Mucosa of stomach (tissue), 1 donor: ENCODE measurements at regions not wholly inside any gene's neighbourhood (a gene's known extent, or its start where the extent isn't known, plus 50 kb on each side); places are given as distances from the start of the nearest gene placed in this dataset.
"Not testable (repeated sequence)": the region's sequence is repeated elsewhere in the genome, so short reads cannot be mapped to it uniquely, and the experiment has no call there.

Source experiments
- H3K27me3 ChIP-seq: one replicate; pipeline ENCODE4 v1.7.0; 2013; ENCODE audit warnings: mild to moderate bottlenecking, low read length; ENCODE audit not compliant: control insufficient read depth, insufficient read depth
- H3K36me3 ChIP-seq: one replicate; pipeline ENCODE4 v1.7.0; 2013; ENCODE audit warnings: low read length; ENCODE audit not compliant: control insufficient read depth, insufficient read depth
- H3K4me1 ChIP-seq: one replicate; pipeline ENCODE4 v1.7.0; 2013; ENCODE audit warnings: mild to moderate bottlenecking, low read length; ENCODE audit not compliant: control insufficient read depth, insufficient read depth
- H3K4me3 ChIP-seq: one replicate; pipeline ENCODE4 v1.7.0; 2013; ENCODE audit warnings: low read length
- H3K9ac ChIP-seq: one replicate; pipeline ENCODE4 v1.7.0; 2013; ENCODE audit warnings: mild to moderate bottlenecking, low read length, moderate library complexity
- H3K9me3 ChIP-seq: one replicate; pipeline ENCODE4 v1.7.0; 2013; ENCODE audit warnings: mild to moderate bottlenecking, low read length, moderate library complexity; ENCODE audit not compliant: control insufficient read depth
- donor health status: Pancreatic carcinoma.

DNA sequence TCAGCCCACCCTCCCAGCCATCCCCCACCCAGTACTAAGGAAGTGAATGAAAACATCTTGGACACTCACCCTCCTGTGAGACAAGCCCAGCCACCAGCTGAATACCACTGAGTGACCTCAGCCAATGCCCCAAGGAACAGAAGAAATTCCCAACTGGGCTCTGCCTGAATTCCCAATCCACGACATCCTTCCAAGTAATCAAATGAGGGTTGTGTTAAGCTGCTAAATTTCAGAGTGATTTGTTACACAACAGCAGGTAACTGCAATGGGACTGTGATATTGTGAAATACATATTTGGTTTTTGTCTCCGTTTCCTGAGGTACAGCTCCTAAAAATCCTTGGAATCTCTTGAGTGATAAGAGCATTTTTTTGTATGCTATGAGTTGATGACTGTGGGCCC lies 578.7 kb upstream of the CDH11 start:
- Histone ChIP-seq H3K9ac (no peak overlapping the region), H3K9me3 (no peaks in the 10 kb centered on the region)

DNA sequence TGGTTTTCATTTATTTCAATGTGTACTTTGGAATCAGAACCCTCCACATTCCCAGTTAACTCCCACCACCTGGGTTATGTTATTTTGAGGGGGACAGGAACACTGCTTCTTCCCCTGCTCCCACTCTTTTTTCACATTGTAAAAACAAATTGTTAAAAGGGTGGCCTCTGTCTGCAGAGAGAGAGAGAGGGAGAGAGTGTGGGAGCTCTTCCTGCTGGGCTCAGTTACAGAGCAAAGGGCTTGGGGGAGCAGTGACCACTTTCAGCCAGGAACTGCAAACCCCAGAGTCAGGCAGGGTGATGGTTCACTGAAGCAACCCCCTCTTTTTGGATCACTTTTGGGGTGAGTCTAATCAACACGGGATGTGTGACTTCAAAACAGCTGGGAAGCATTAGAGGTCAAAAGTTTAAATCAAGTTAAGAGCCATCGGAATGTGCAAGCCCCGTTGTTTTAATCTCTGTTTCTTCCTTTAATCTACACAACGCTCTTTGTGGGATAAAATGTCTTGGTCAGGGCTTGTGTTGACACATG lies 577.0 kb upstream of the CDH11 start:
- H3K36me3 ChIP-seq: no peaks in the 10 kb centered on the region
- H3K9me3 ChIP-seq: no peaks in the 10 kb centered on the region
- no peak overlapping the region for H3K4me3 ChIP-seq
- H3K4me1 ChIP-seq: no peaks in the 10 kb centered on the region
- no peaks in the 10 kb centered on the region for H3K27me3 ChIP-seq
- no peak overlapping the region for H3K9ac ChIP-seq

More for the DNA sequence above, 578.7 kb upstream of the CDH11 start:
- Histone ChIP-seq H3K4me3 (no peak overlapping the region), H3K27me3 (no peaks in the 10 kb centered on the region), H3K4me1 (no peaks in the 10 kb centered on the region), H3K36me3 (no peaks in the 10 kb centered on the region)

DNA sequence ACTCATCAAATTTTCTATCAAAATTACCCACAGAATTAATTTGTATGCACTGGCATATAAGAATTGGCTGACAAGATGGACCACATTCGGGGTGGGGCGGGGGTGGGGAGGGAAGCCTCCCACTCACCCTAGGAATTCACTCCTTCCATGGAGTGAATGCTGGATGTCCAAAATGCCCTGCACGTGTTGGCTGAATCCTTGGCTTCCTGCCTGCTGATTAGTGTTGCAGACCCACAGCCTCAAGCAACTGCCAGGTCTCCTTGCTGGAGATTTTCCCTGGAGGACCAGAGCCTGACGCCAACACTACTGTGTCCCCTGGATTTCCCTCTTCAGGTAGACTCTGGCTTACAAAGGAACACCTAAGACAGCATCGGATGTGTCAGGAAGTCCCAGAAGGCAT lies 575.7 kb upstream of the CDH11 start:
- H3K9ac ChIP-seq: no peak overlapping the region
- no peaks in the 10 kb centered on the region for H3K4me1 ChIP-seq
- H3K27me3 ChIP-seq: no peaks in the 10 kb centered on the region
- H3K9me3 ChIP-seq: no peaks in the 10 kb centered on the region
- H3K36me3 ChIP-seq: no peaks in the 10 kb centered on the region
- H3K4me3 ChIP-seq: no peak overlapping the region

DNA sequence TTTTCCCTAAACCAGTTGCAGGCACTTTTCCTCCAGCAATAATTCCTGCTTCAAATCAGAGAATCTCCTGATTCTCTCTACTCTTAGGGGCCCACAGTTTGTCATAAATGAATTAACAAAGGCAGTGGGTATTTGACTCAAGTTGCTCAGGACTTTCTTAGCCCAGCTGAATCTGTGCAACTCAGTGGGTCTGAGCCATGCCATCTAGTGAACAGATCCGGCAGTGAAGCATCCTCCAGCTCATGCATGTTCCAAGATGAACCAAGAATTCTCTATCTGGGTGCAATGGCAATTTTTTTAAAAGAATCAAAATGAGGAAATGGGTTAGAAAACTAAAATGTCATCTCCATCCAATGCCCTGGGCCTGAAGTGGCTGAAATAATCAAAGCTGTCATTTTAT lies 575.2 kb upstream of the CDH11 start:
- no peaks in the 10 kb centered on the region for H3K4me1 ChIP-seq
- H3K9me3 ChIP-seq: no peaks in the 10 kb centered on the region
- H3K4me3 ChIP-seq: no peak overlapping the region
- H3K9ac ChIP-seq: no peak overlapping the region
- no peaks in the 10 kb centered on the region for H3K27me3 ChIP-seq
- no peaks in the 10 kb centered on the region for H3K36me3 ChIP-seq

DNA sequence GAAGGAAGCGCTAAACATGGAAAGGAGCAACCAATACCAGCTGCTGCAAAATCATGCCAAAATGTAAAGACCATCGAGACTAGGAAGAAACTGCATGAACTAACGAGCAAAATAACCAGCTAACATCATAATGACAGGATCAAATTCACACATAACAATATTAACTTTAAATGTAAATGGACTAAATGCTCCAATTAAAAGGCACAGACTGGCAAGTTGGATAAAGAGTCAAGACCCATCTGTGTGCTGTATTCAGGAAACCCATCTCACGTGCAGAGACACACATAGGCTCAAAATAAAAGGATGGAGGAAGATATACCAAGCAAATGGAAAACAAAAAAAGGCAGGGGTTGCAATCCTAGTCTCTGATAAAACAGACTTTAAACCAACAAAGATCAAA lies 570.0 kb upstream of the CDH11 start:
- not testable (repeated sequence) for H3K4me1 ChIP-seq, H3K9me3 ChIP-seq, H3K27me3 ChIP-seq, H3K4me3 ChIP-seq, H3K9ac ChIP-seq, H3K36me3 ChIP-seq

DNA sequence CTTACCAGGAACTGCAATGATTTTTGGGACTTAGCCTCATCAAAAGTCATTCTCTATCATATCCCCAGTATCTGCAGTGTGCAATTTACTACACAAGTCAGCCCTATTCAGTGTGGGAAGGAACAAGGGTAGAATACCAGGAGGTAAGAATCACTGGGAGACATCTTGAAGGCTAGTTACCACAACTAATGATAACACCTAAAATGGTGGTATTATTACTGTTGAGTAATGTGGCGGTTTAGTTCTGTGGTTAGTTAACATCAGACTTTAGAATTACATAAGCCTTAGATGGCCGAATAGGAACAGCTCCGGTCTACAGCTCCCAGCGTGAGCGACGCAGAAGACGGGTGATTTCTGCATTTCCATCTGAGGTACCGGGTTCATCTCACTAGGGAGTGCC lies 567.9 kb upstream of the CDH11 start:
- Histone ChIP-seq H3K36me3 (no peaks in the 10 kb centered on the region), H3K9me3 (no peaks in the 10 kb centered on the region), H3K27me3 (no peaks in the 10 kb centered on the region), H3K4me1 (no peaks in the 10 kb centered on the region), H3K9ac (no peak overlapping the region), H3K4me3 (no peak overlapping the region)

DNA sequence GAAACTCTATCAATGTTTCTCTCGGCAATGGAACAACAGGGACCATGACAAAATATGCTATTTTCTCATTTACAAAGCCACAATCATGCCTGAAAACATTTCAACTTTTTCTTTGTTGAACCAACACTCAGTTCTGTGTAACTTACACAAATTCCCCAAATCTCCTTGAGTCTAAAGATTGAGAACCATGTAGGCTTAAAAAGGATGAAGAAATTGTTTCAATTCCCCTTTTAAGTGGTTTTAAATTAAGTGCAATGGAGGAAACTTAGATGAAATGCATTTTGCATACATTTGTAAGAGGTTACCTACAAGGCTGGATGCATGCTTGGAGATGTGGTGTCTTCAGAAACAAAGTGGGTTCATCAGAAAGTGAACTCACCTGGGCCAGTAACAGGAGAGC lies 566.4 kb upstream of the CDH11 start:
- no peaks in the 10 kb centered on the region for H3K4me1 ChIP-seq
- H3K9me3 ChIP-seq: no peaks in the 10 kb centered on the region
- H3K4me3 ChIP-seq: no peak overlapping the region
- H3K36me3 ChIP-seq: no peaks in the 10 kb centered on the region
- no peaks in the 10 kb centered on the region for H3K27me3 ChIP-seq
- no peak overlapping the region for H3K9ac ChIP-seq

DNA sequence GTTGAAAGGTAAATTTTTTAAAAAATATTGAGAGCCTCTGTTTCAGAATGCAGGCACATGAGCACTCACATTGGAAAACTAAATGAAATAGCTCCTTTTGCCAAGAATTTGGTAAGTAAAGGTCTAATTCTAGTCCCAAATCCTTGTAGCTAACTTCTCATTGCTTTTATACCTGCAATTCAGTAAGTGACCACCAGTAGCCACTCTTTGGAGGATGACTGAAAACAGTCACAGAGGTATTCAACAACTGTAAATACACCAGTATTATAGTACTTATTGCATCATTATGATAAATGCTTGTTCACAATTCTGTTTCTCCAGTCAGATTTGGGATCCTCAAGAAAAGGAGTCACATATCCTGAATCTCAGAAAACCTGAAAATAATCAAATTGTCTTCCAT lies 562.4 kb upstream of the CDH11 start:
- no peaks in the 10 kb centered on the region for H3K36me3 ChIP-seq
- H3K4me1 ChIP-seq: no peaks in the 10 kb centered on the region
- no peak overlapping the region for H3K4me3 ChIP-seq
- H3K9ac ChIP-seq: no peak overlapping the region
- no peaks in the 10 kb centered on the region for H3K27me3 ChIP-seq
- H3K9me3 ChIP-seq: no peaks in the 10 kb centered on the region

DNA sequence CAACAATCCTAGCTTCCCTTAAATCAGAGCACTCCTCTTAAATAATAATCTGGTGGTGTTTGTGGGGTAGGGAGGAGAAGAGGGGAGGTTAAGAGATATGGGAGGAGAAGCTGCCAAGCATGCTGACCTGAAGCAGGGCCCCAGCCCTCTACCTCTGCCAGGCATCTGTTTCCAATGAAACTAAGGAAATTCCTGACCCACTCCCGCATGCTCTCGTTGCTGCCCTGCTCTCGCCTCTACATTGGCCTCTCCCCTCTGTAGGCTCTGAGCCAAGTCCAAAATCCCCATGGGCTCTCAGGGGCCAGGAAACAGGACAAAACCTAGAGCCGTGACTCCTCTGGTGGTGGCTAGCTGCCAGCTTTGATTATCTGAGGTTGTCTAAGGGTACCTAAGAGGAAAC lies 559.5 kb upstream of the CDH11 start:
- no peaks in the 10 kb centered on the region for H3K36me3 ChIP-seq
- no peaks in the 10 kb centered on the region for H3K27me3 ChIP-seq
- no peak overlapping the region for H3K4me3 ChIP-seq
- no peaks in the 10 kb centered on the region for H3K9me3 ChIP-seq
- no peak overlapping the region for H3K9ac ChIP-seq
- H3K4me1 ChIP-seq: no peaks in the 10 kb centered on the region

DNA sequence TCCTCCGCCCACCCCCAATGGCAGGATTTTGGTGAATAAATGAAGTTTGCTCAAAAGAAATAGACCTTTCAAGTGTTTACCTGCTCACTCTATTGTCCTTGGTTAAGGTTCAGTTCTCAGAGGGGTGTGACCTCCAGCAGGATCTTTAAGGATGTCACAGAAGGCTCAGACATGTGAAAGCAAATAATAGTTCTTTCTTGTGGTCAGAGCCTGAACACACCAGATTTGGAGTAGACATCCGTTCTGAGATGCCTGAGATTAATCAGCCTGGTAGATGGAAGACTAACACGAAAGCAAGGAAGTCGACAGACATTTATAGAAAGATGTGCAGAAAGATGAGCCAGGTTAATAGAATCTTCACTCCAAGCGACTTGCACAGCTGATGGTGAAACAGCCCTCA lies 557.9 kb upstream of the CDH11 start:
- Histone ChIP-seq H3K9ac (no peak overlapping the region), H3K27me3 (no peaks in the 10 kb centered on the region), H3K9me3 (no peaks in the 10 kb centered on the region), H3K4me3 (no peak overlapping the region), H3K36me3 (no peaks in the 10 kb centered on the region), H3K4me1 (no peaks in the 10 kb centered on the region)

DNA sequence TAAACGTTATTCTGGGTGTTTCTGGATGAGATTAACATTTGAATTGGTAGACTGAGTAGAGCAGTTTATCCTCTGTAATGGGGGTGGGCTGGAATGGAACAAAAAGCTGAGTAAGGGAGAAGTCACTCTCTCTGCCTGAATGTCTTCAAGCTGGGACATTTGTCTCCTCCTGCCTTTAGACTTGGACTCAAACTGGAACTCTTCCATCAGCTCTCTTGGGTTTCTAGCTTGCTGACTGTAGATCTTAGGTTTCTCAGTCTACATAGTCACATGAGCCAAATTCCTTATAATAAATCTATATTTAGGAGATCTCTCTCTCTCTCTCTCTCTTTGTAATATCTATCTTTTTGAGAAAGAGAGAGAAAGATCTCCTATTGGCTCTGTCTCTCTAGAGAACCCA lies 553.3 kb upstream of the CDH11 start:
- no peaks in the 10 kb centered on the region for H3K27me3 ChIP-seq
- no peak overlapping the region for H3K9ac ChIP-seq
- no peaks in the 10 kb centered on the region for H3K36me3 ChIP-seq
- no peaks in the 10 kb centered on the region for H3K9me3 ChIP-seq
- H3K4me1 ChIP-seq: no peaks in the 10 kb centered on the region
- H3K4me3 ChIP-seq: no peak overlapping the region

DNA sequence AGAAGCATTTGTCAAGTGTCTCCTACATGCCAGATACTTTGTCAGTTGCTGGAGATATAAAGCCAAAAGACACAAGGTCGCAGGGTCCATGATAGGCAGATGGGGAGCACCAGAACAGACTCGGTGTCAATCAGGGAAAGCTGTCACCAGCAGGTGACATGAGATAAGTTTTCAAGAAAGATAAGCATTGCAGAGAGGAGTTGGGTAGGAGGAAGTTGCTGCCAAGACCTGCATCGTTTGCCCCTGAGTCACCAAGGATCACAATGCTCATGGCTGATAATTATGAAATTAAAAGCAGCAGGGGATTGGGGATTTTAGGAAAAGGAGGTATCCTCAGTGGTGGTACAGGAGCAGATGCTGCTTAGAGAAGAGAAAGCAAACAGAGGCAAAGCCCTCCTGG lies 551.1 kb upstream of the CDH11 start:
- Histone ChIP-seq H3K4me3 (no peak overlapping the region), H3K27me3 (no peaks in the 10 kb centered on the region), H3K9ac (no peak overlapping the region), H3K4me1 (no peaks in the 10 kb centered on the region), H3K9me3 (no peaks in the 10 kb centered on the region), H3K36me3 (no peaks in the 10 kb centered on the region)

DNA sequence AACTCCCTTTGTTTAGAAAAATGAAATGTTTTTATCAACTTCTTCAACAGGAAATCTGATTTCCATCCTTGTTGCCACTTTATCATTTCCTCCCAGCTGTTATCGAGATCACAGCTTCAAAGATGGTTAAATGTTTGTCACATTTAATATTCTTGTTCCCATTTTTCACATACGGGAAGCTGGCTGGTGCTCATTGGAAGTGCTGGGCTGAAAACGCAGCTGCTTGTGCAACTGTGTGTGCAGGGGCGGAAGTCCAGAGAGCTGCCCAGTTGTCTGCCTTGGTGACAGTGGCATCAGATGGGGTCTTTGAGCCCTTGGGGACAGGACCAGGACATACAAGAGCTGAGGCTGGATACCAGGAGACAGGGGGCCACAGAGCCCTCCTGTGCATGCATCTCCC lies 549.2 kb upstream of the CDH11 start:
- Histone ChIP-seq H3K9me3 (no peaks in the 10 kb centered on the region), H3K4me1 (no peaks in the 10 kb centered on the region), H3K9ac (no peak overlapping the region), H3K36me3 (no peaks in the 10 kb centered on the region), H3K4me3 (no peak overlapping the region), H3K27me3 (no peaks in the 10 kb centered on the region)
